GM23338 (cell line): ENCODE measurements at regions not wholly inside any gene's neighbourhood (a gene's known extent, or its start where the extent isn't known, plus 50 kb on each side); places are given as distances from the start of the nearest gene placed in this dataset.

ENCODE experiments used
- ATAC-seq: fragments of 200-7000 bp; cut with Tn5 transposase; 3 replicates; pipeline ENCODE4 v1.9.1; 2020
- DNase-seq: peaks from one replicate; pipeline ENCODE4 v3.0.0-alpha.2; 2015; ENCODE audit warnings: low spot score
- H2AFZ ChIP-seq: fragments of 200-600 bp; sonication (generic); 2 replicates; pipeline ENCODE4 v1.8.0; 2016; ENCODE audit warnings: antibody characterized with exemption, mild to moderate bottlenecking, moderate library complexity
- H3F3A ChIP-seq: fragments of 200-600 bp; sonication (generic); replicated peaks from 2 replicates; pipeline ENCODE4 v1.8.0; 2017; ENCODE audit warnings: antibody characterized with exemption, mixed run types, low read depth
- H3K27ac ChIP-seq: fragments of 200-600 bp; sonication (generic); 2 replicates; pipeline ENCODE4 v1.6.1; 2016; ENCODE audit warnings: low read depth
- H3K27me3 ChIP-seq: fragments of 200-600 bp; sonication (generic); 2 replicates; pipeline ENCODE4 v1.8.0; 2016; ENCODE audit warnings: mild to moderate bottlenecking, mixed run types, moderate library complexity; ENCODE audit not compliant: insufficient read depth
- H3K36me3 ChIP-seq: fragments of 200-600 bp; sonication (generic); 2 replicates; pipeline ENCODE4 v1.8.0; 2016; ENCODE audit warnings: mild to moderate bottlenecking; ENCODE audit not compliant: insufficient read depth
- H3K4me1 ChIP-seq: fragments of 200-600 bp; sonication (generic); 2 replicates; pipeline ENCODE4 v1.8.0; 2016; ENCODE audit warnings: mild to moderate bottlenecking, moderate library complexity; ENCODE audit not compliant: insufficient read depth
- H3K4me2 ChIP-seq: fragments of 200-600 bp; sonication (generic); 2 replicates; pipeline ENCODE4 v1.7.1; 2017; ENCODE audit warnings: mixed run types
- H3K4me3 ChIP-seq: fragments of 200-600 bp; sonication (generic); 2 replicates; pipeline ENCODE4 v1.6.1; 2016; ENCODE audit warnings: mixed run types
- H3K79me2 ChIP-seq: fragments of 200-600 bp; sonication (generic); replicated peaks from 2 replicates; pipeline ENCODE4 v1.8.0; 2017; ENCODE audit warnings: mild to moderate bottlenecking; ENCODE audit not compliant: insufficient read depth
- H3K9me2 ChIP-seq: fragments of 200-600 bp; sonication (generic); 2 replicates; pipeline ENCODE4 v1.8.0; 2017; ENCODE audit not compliant: insufficient read depth
- H4K20me1 ChIP-seq: fragments of 200-600 bp; sonication (generic); replicated peaks from 2 replicates; pipeline ENCODE4 v1.8.0; 2017; ENCODE audit warnings: mild to moderate bottlenecking; ENCODE audit not compliant: insufficient read depth
- H3K27ac Mint-ChIP-seq: 2 replicates; pipeline ENCODE4 v1.8.0; 2020; ENCODE audit warnings: inconsistent platforms, mild to moderate bottlenecking, moderate library complexity, mixed read lengths
- H3K27me3 Mint-ChIP-seq: 3 replicates; pipeline ENCODE4 v1.8.0; 2022; ENCODE audit warnings: low read depth, mild to moderate bottlenecking, moderate library complexity, mixed read lengths, inconsistent platforms; ENCODE audit not compliant: insufficient read depth, poor library complexity
- H3K36me3 Mint-ChIP-seq: 3 replicates; pipeline ENCODE4 v1.8.0; 2021; ENCODE audit warnings: low read depth, mild to moderate bottlenecking, inconsistent platforms, moderate library complexity, mixed read lengths
- H3K4me1 Mint-ChIP-seq: 3 replicates; pipeline ENCODE4 v1.8.0; 2020; ENCODE audit warnings: mild to moderate bottlenecking, inconsistent platforms, mixed read lengths
- H3K4me3 Mint-ChIP-seq: 3 replicates; pipeline ENCODE4 v1.8.0; 2021; ENCODE audit warnings: moderate library complexity, mild to moderate bottlenecking, inconsistent platforms, mixed read lengths
- H3K9me3 Mint-ChIP-seq: 3 replicates; pipeline ENCODE4 v1.8.0; 2020; ENCODE audit warnings: moderate library complexity, mild to moderate bottlenecking, inconsistent platforms, mixed read lengths
- CREB1 ChIP-seq: fragments of 250-450 bp; sonication (Bioruptor Pico); IDR thresholded peaks from 2 replicates; pipeline ENCODE4 v1.5.0; 2020; ENCODE audit warnings: low read depth, mild to moderate bottlenecking, moderate library complexity
- CTCF ChIP-seq, 2 experiments: fragments of 200-600 bp in 1 of 2; sonication (generic) in 1 of 2; conservative IDR thresholded peaks; 2 replicates each; pipeline versions ENCODE4 v1.5.1 to v1.6.1; 2016 to 2017; ENCODE audit warnings: antibody characterized with exemption in 2 of 2, low read depth in 2 of 2, mild to moderate bottlenecking in 2 of 2, moderate library complexity in 1 of 2
- EZH2 ChIP-seq: fragments of 200-600 bp; sonication (generic); IDR thresholded peaks from one replicate; pipeline ENCODE4 v1.8.0; 2017; ENCODE audit warnings: antibody characterized with exemption, mild to moderate bottlenecking, low read depth; ENCODE audit not compliant: unreplicated experiment
- POLR2AphosphoS5 ChIP-seq: IDR thresholded peaks from 2 replicates; pipeline ENCODE4 v1.6.1; 2016; ENCODE audit warnings: antibody characterized with exemption, low read depth
- STAT1 ChIP-seq: IDR thresholded peaks from one replicate; pipeline ENCODE4 v1.6.1; 2016; ENCODE audit warnings: antibody characterized with exemption; ENCODE audit not compliant: unreplicated experiment

GRCh38 chr3:110903771-110904519, 167.7 kb upstream of the NECTIN3 start:
- H4K20me1 ChIP-seq, result no peaks in the 10 kb centered on the region
- ATAC-seq, result no peak

GRCh38 chr3:110904520-110904890, 167.1 kb upstream of the NECTIN3 start:
- Mint-ChIP-seq H3K27me3 (peaks cover 2% of the 10 kb centered on the region), H3K9me3 (no peaks in the 10 kb centered on the region; the same call in 2 of the 3 replicates), H3K4me1 (peaks cover 6% of the 10 kb centered on the region), H3K4me3 (no peak overlapping the region), H3K36me3 (no peaks in the 10 kb centered on the region), H3K27ac (no peak overlapping the region)
- no peaks in the 10 kb centered on the region for H3K79me2 ChIP-seq
- H3K36me3 ChIP-seq, result no peaks in the 10 kb centered on the region
- no peak for TF ChIP-seq CTCF (conservative IDR thresholded peaks at IDR 0.05; ENCODE audit: low read depth in 2 of 2)
- TF ChIP-seq EZH2, result no peak
- H3K9me2 ChIP-seq, result no peaks in the 10 kb centered on the region
- no peak overlapping the region for H3K4me3 ChIP-seq
- H3K4me1 ChIP-seq, result no peaks in the 10 kb centered on the region
- no peak for DNase-seq
- no peak for ATAC-seq
- H2AFZ ChIP-seq, result no peak overlapping the region
- H3F3A ChIP-seq, result no peaks in the 10 kb centered on the region
- H4K20me1 ChIP-seq, result no peaks in the 10 kb centered on the region
- no peak overlapping the region for H3K4me2 ChIP-seq
- no peaks in the 10 kb centered on the region for H3K27me3 ChIP-seq
- H3K27ac ChIP-seq, result no peak overlapping the region

More at GRCh38 chr3:110903771-110904519, 167.7 kb upstream of the NECTIN3 start:
- no peak for DNase-seq
- H3K36me3 Mint-ChIP-seq, result peaks cover under 1% of the 10 kb centered on the region; the same call in 1 of the 3 replicates
- Histone ChIP-seq H3F3A (no peaks in the 10 kb centered on the region), H3K4me2 (no peak overlapping the region), H3K27ac (no peak overlapping the region), H3K36me3 (no peaks in the 10 kb centered on the region), H2AFZ (no peak overlapping the region), H3K27me3 (no peaks in the 10 kb centered on the region), H3K4me3 (no peak overlapping the region), H3K9me2 (no peaks in the 10 kb centered on the region), H3K79me2 (no peaks in the 10 kb centered on the region), H3K4me1 (no peaks in the 10 kb centered on the region)
- H3K4me1 Mint-ChIP-seq, result peaks cover 2% of the 10 kb centered on the region
- TF ChIP-seq STAT1 (no peak), POLR2AphosphoS5 (no peak), CTCF (conservative IDR thresholded peaks at IDR 0.05; ENCODE audit: low read depth in 2 of 2) (no peak), CREB1 (CRISPR knock-in tag) (no peak)
- no peak overlapping the region for H3K4me3 Mint-ChIP-seq
- H3K27me3 Mint-ChIP-seq, result peaks cover 2% of the 10 kb centered on the region
- H3K27ac Mint-ChIP-seq, result no peak overlapping the region
- H3K9me3 Mint-ChIP-seq, result no peaks in the 10 kb centered on the region; the same call in 2 of the 3 replicates
